SK-N-SH treated with all-trans-retinoic acid at 6 μM for 48 hours (cell line): ENCODE measurements at regions not wholly inside any gene's neighbourhood (a gene's known extent, or its start where the extent isn't known, plus 50 kb on each side); places are given as distances from the start of the nearest gene placed in this dataset.

Experiments
- ATAC-seq: fragments of 200-7000 bp; cut with Tn5 transposase; 3 replicates; pipeline ENCODE4 v1.9.1; 2020; ENCODE audit warnings: mild to moderate bottlenecking, moderate library complexity
- ARNTL ChIP-seq: fragments of 450-650 bp; formaldehyde crosslinking; IDR thresholded peaks from 2 replicates; pipeline ENCODE4 v1.5.0; 2020; ENCODE audit warnings: low read depth, mild to moderate bottlenecking, moderate library complexity, borderline replicate concordance
- BACH2 ChIP-seq: fragments of 250-450 bp; sonication (Bioruptor Pico); IDR thresholded peaks from 2 replicates; pipeline ENCODE4 v1.9.0; 2021; ENCODE audit warnings: mild to moderate bottlenecking, borderline replicate concordance
- CSDC2 ChIP-seq: fragments of 250-450 bp; sonication (Bioruptor Pico); IDR thresholded peaks from 2 replicates; pipeline ENCODE4 v1.5.0; 2020; ENCODE audit warnings: mild to moderate bottlenecking, moderate library complexity
- ESRRG ChIP-seq: fragments of 250-450 bp; sonication (Bioruptor Pico); IDR thresholded peaks from 2 replicates; pipeline ENCODE4 v1.6.1; 2021; ENCODE audit warnings: mild to moderate bottlenecking
- GLIS3 ChIP-seq: fragments of 250-450 bp; sonication (Bioruptor Pico); IDR thresholded peaks from 2 replicates; pipeline ENCODE4 v1.5.0; 2020; ENCODE audit warnings: mild to moderate bottlenecking, moderate library complexity
- ISL1 ChIP-seq: fragments of 250-450 bp; sonication (Bioruptor Pico); IDR thresholded peaks from 2 replicates; pipeline ENCODE4 v2.1.2; 2022; ENCODE audit warnings: mild to moderate bottlenecking, moderate library complexity
- OSR1 ChIP-seq: fragments of 250-450 bp; sonication (Bioruptor Pico); IDR thresholded peaks from 2 replicates; pipeline ENCODE4 v1.8.0; 2022; ENCODE audit warnings: moderate library complexity, mild to moderate bottlenecking, inconsistent platforms
- PPARA ChIP-seq: fragments of 250-450 bp; sonication (Bioruptor Pico); IDR thresholded peaks from 2 replicates; pipeline ENCODE4 v1.5.0; 2020; ENCODE audit warnings: mild to moderate bottlenecking, borderline replicate concordance
- RARB ChIP-seq: fragments of 250-450 bp; sonication (Bioruptor Pico); IDR thresholded peaks from 2 replicates; pipeline ENCODE4 v1.8.0; 2021; ENCODE audit warnings: mild to moderate bottlenecking, moderate library complexity
- TCF4 ChIP-seq: fragments of 250-450 bp; sonication (Bioruptor Pico); IDR thresholded peaks from 2 replicates; pipeline ENCODE4 v1.8.0; 2021; ENCODE audit warnings: mild to moderate bottlenecking, moderate library complexity, borderline replicate concordance
- TOX ChIP-seq: fragments of 250-450 bp; sonication (Bioruptor Pico); IDR thresholded peaks from 2 replicates; pipeline ENCODE4 v1.8.0; 2021; ENCODE audit warnings: mild to moderate bottlenecking, moderate library complexity, borderline replicate concordance
- ZC3H10 ChIP-seq: fragments of 250-450 bp; sonication (Bioruptor Pico); IDR thresholded peaks from 2 replicates; pipeline ENCODE4 v1.5.1; 2021; ENCODE audit warnings: mild to moderate bottlenecking, moderate library complexity
- ZFP3 ChIP-seq: fragments of 250-450 bp; sonication (Bioruptor Pico); IDR thresholded peaks from 2 replicates; pipeline ENCODE4 v1.5.0; 2020; ENCODE audit warnings: mild to moderate bottlenecking, moderate library complexity
- ZFP30 ChIP-seq: fragments of 450-650 bp; formaldehyde crosslinking; IDR thresholded peaks from 2 replicates; pipeline ENCODE4 v1.5.0; 2022; ENCODE audit warnings: mild to moderate bottlenecking, moderate library complexity
- ZNF565 ChIP-seq: fragments of 450-650 bp; formaldehyde crosslinking; conservative IDR thresholded peaks from 2 replicates; pipeline ENCODE4 v1.5.0; 2020; ENCODE audit warnings: low read depth, mild to moderate bottlenecking, moderate library complexity
- ZNF70 ChIP-seq: fragments of 450-650 bp; formaldehyde crosslinking; IDR thresholded peaks from 2 replicates; pipeline ENCODE4 v1.5.0; 2020; ENCODE audit warnings: mild to moderate bottlenecking, moderate library complexity
- ZNF8 ChIP-seq: fragments of 450-650 bp; formaldehyde crosslinking; IDR thresholded peaks from 2 replicates; pipeline ENCODE4 v1.5.0; 2020; ENCODE audit warnings: mild to moderate bottlenecking, moderate library complexity
- TF ChIP-seq, protein P1 (sequence below): fragments of 250-450 bp; sonication (Bioruptor Pico); IDR thresholded peaks from 2 replicates; pipeline ENCODE4 v1.8.0; 2021; ENCODE audit warnings: low read depth, mild to moderate bottlenecking, moderate library complexity, borderline replicate concordance
- TF ChIP-seq, protein P2 (sequence below): fragments of 250-450 bp; sonication (Bioruptor Pico); IDR thresholded peaks from 2 replicates; pipeline ENCODE4 v1.5.1; 2021; ENCODE audit warnings: mild to moderate bottlenecking, moderate library complexity
- TF ChIP-seq, protein P3 (sequence below): fragments of 250-450 bp; sonication (Bioruptor Pico); IDR thresholded peaks from 2 replicates; pipeline ENCODE4 v1.8.0; 2020; ENCODE audit warnings: mild to moderate bottlenecking, moderate library complexity, borderline replicate concordance
- TF ChIP-seq, protein P4 (sequence below): fragments of 250-450 bp; sonication (Bioruptor Pico); IDR thresholded peaks from 2 replicates; pipeline ENCODE4 v1.5.1; 2020; ENCODE audit warnings: low read depth, mild to moderate bottlenecking, moderate library complexity

DNA sequence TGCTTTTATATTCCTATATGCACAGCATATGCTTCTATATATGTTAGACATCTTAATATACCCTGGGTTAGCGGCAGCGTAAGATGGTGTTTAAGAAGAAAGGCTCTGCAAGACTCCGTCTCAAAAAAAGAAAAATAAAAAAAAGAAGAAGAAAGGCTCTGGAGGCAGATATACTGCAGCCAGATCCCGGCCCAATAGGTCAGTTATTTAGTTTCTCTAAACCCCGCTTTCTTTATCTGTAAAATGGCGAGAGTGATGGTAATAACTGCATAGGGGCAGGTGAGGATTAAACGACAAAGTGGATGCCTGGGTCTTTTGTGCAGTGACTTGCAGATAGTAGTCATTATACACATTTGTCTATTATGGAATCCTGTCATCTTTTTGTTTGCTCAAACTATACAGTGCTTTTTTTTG, 115.2 kb downstream of the NAA11 start:
- ATAC-seq = no peak
- TF ChIP-seq CSDC2 (CRISPR knock-in tag) = no peak
- TF ChIP-seq ZC3H10 (CRISPR knock-in tag) = no peak
- TF ChIP-seq ZNF565 (CRISPR knock-in tag) = no peak
- no peak for TF ChIP-seq ZNF8 (CRISPR knock-in tag)
- TF ChIP-seq ARNTL = no peak
- TF ChIP-seq, protein P1, sequence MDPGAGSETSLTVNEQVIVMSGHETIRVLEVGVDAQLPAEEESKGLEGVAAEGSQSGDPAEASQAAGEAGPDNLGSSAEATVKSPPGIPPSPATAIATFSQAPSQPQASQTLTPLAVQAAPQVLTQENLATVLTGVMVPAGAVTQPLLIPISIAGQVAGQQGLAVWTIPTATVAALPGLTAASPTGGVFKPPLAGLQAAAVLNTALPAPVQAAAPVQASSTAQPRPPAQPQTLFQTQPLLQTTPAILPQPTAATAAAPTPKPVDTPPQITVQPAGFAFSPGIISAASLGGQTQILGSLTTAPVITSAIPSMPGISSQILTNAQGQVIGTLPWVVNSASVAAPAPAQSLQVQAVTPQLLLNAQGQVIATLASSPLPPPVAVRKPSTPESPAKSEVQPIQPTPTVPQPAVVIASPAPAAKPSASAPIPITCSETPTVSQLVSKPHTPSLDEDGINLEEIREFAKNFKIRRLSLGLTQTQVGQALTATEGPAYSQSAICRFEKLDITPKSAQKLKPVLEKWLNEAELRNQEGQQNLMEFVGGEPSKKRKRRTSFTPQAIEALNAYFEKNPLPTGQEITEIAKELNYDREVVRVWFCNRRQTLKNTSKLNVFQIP (CRISPR knock-in tag) = no peak
- TF ChIP-seq PPARA = no peak
- TF ChIP-seq RARB = no peak
- no peak for TF ChIP-seq TCF4 (CRISPR knock-in tag)

DNA sequence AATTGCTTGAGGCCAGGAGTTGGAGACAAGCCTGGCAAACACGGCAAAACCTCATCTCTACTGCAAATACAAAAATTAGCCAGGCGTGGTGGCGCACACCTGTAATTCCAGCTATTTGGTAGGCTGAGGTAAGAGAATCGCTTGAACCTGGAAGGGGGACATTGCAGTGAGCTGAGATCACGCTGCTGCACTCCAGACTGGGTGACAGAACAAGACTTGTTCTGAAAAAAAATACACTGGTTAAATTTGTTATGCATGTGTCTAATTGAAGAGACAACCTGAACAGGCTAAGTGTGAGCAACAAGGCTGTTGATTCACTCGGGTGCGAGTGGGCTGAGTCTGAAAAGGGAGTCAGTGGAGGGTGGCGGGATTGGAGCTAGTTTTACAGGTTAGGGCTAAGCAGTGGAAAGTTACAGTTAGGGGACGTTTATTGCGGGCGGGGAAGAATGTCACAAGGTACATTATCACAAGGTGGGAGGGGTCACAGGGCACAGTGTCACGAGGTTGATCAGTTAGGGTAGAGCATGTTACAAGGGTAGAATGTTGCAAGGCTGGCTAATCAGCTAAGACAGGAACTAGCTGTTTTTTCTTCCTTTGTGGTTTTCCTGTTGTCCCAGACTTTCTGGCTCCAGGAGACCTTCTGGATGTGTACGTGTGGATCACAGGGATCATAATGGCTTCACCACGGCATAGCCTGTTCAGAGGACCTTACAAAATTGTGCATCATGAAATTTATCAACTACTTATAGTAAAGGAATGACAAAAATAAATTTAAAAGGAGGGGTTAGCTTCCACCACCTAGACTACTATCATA, 115.8 kb downstream of the NAA11 start:
- TF ChIP-seq TCF4 (CRISPR knock-in tag) = no peak
- no peak for TF ChIP-seq OSR1 (CRISPR knock-in tag)
- no peak for ATAC-seq

DNA sequence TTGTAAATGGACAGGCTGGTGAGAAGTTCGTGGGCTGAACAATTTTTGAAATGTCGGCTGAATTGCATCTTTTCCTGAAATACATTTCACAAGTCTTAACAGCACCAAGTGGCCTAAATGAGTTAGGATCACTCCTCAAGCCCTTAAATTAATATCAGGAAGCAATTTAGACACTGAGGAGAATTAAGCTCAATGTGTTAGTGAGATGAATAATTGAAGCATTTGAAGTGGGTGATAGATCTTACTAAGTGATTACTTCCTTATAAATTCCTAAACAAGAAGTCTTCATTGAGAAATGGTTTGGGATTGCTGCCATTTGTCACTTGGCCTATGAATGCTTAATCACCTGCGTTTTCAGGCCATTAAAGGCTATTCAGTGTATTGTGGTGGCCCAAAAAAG, 116.8 kb downstream of the NAA11 start:
- ATAC-seq = no peak
- TF ChIP-seq ZNF8 (CRISPR knock-in tag) (no peak), TCF4 (CRISPR knock-in tag) (no peak), ZFP3 (CRISPR knock-in tag) (no peak), GLIS3 (CRISPR knock-in tag) (no peak), PPARA (no peak), ZNF70 (no peak)

DNA sequence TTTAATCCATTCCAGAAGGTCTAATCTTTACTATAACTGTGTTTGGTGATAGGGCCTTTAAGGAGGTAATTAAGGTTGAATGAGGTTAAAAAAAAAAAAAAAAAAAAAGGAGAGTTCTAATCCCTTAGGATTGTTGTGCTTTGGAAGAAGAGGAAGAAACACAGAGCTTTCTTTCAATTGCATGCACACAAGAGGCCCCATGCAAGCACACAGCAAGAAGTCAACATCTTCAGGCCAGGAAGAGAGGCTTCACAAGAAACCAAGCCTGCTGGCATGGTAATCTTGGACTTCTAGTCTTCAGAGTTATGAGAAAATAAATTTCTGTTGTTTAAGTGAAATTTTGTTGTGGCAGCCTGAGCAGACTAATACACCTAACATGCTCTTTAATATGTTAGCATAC, 118.6 kb downstream of the NAA11 start:
- TF ChIP-seq TOX (CRISPR knock-in tag) = no peak
- TF ChIP-seq BACH2 = no peak
- no peak for TF ChIP-seq ZNF70
- TF ChIP-seq ARNTL = no peak
- TF ChIP-seq PPARA = no peak
- no peak for TF ChIP-seq ISL1 (CRISPR knock-in tag)
- no peak for TF ChIP-seq ZC3H10 (CRISPR knock-in tag)
- no peak for TF ChIP-seq ESRRG (CRISPR knock-in tag)
- no peak for ATAC-seq

DNA sequence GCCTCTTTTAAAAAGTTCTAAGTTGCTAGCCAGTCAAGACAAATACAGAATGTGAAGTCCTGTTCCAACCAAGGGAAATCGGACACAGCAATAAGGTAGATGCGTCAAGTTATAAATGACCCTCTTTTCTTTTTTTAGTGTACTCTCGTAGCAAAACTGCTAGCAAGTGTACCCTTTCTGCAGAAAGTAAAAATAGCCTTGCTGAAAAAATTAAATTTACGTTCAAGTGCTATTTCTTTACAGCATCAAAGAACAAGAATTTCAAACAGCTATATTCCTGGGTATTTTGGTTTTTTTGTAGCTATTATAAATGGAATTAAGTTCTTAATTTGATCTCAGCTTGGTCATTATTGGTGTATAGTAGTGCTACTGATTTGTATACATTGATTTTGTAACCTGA, 119.2 kb downstream of the NAA11 start:
- no peak for ATAC-seq
- TF ChIP-seq ZFP30 (CRISPR knock-in tag) (no peak), RARB (no peak), TCF4 (CRISPR knock-in tag) (no peak), ZNF565 (CRISPR knock-in tag) (no peak), ZNF8 (CRISPR knock-in tag) (no peak), OSR1 (CRISPR knock-in tag) (no peak), BACH2 (no peak), TOX (CRISPR knock-in tag) (no peak), CSDC2 (CRISPR knock-in tag) (no peak), PPARA (no peak), ARNTL (no peak), ZC3H10 (CRISPR knock-in tag) (no peak), ZFP3 (CRISPR knock-in tag) (no peak), ISL1 (CRISPR knock-in tag) (no peak)
- TF ChIP-seq, protein P2, sequence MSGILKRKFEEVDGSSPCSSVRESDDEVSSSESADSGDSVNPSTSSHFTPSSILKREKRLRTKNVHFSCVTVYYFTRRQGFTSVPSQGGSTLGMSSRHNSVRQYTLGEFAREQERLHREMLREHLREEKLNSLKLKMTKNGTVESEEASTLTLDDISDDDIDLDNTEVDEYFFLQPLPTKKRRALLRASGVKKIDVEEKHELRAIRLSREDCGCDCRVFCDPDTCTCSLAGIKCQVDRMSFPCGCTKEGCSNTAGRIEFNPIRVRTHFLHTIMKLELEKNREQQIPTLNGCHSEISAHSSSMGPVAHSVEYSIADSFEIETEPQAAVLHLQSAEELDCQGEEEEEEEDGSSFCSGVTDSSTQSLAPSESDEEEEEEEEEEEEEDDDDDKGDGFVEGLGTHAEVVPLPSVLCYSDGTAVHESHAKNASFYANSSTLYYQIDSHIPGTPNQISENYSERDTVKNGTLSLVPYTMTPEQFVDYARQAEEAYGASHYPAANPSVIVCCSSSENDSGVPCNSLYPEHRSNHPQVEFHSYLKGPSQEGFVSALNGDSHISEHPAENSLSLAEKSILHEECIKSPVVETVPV (CRISPR knock-in tag) = no peak
- TF ChIP-seq, protein P3, sequence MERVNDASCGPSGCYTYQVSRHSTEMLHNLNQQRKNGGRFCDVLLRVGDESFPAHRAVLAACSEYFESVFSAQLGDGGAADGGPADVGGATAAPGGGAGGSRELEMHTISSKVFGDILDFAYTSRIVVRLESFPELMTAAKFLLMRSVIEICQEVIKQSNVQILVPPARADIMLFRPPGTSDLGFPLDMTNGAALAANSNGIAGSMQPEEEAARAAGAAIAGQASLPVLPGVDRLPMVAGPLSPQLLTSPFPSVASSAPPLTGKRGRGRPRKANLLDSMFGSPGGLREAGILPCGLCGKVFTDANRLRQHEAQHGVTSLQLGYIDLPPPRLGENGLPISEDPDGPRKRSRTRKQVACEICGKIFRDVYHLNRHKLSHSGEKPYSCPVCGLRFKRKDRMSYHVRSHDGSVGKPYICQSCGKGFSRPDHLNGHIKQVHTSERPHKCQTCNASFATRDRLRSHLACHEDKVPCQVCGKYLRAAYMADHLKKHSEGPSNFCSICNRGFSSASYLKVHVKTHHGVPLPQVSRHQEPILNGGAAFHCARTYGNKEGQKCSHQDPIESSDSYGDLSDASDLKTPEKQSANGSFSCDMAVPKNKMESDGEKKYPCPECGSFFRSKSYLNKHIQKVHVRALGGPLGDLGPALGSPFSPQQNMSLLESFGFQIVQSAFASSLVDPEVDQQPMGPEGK (CRISPR knock-in tag) = no peak
- TF ChIP-seq, protein P4, sequence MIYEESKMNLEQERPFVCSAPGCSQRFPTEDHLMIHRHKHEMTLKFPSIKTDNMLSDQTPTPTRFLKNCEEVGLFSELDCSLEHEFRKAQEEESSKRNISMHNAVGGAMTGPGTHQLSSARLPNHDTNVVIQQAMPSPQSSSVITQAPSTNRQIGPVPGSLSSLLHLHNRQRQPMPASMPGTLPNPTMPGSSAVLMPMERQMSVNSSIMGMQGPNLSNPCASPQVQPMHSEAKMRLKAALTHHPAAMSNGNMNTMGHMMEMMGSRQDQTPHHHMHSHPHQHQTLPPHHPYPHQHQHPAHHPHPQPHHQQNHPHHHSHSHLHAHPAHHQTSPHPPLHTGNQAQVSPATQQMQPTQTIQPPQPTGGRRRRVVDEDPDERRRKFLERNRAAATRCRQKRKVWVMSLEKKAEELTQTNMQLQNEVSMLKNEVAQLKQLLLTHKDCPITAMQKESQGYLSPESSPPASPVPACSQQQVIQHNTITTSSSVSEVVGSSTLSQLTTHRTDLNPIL (CRISPR knock-in tag) = no peak
- TF ChIP-seq, all 23 proteins: peak for 0
